PC-3 (cell line): ENCODE measurements at regions not wholly inside any gene's neighbourhood (a gene's known extent, or its start where the extent isn't known, plus 50 kb on each side); places are given as distances from the start of the nearest gene placed in this dataset.

Experiments used
- ATAC-seq: fragments of 200-7000 bp; cut with Tn5 transposase; 2 replicates; pipeline ENCODE4 v1.9.1; 2020; ENCODE audit warnings: mild to moderate bottlenecking, moderate library complexity
- BruUV-seq: library from RNA; stranded (reverse); fragments of 400-500 nt; replicated peaks from 2 replicates; lab custom pipeline; 2021; lab: Mats Ljungman, UMichigan
- CTCF ChIA-PET: fragments of 300-600 bp; sonication (Branson Sonifier 250); formaldehyde crosslinking; loops from one replicate; lab custom pipeline; 2022; ENCODE audit warnings: antibody characterized with exemption; lab: Charles Lee
- POLR2A ChIA-PET: fragments of 300-600 bp; sonication (Branson Sonifier 250); formaldehyde crosslinking; loops from one replicate; lab custom pipeline; 2022; ENCODE audit warnings: antibody characterized with exemption; ENCODE audit not compliant: unreplicated experiment; lab: Charles Lee
- DNase-seq: peaks from one replicate; pipeline ENCODE4 v3.0.0-alpha.2; 2015
- H2AFZ ChIP-seq: fragments of 300-600 bp; sonication (generic); 2 replicates; pipeline ENCODE4 v1.6.0; 2016; ENCODE audit warnings: antibody characterized with exemption, low read length
- H3F3A ChIP-seq: fragments of 300-600 bp; sonication (generic); one replicate; pipeline ENCODE4 v1.6.0; 2017; ENCODE audit warnings: antibody characterized with exemption, low read length, control low read depth, mild to moderate bottlenecking; ENCODE audit not compliant: unreplicated experiment
- H3K27ac ChIP-seq: fragments of 300-600 bp; sonication (generic); 2 replicates; pipeline ENCODE4 v1.5.1; 2016; ENCODE audit warnings: mild to moderate bottlenecking, low read length
- H3K27me3 ChIP-seq: fragments of 300-600 bp; sonication (generic); 2 replicates; pipeline ENCODE4 v1.6.1; 2016; ENCODE audit warnings: low read length, mixed read lengths
- H3K36me3 ChIP-seq: fragments of 300-600 bp; sonication (generic); 2 replicates; pipeline ENCODE4 v1.6.1; 2016; ENCODE audit warnings: low read depth, mixed run types, low read length, mixed read lengths
- H3K4me1 ChIP-seq: fragments of 300-600 bp; sonication (generic); 2 replicates; pipeline ENCODE4 v1.5.1; 2016; ENCODE audit warnings: low read length; ENCODE audit not compliant: insufficient read depth
- H3K4me2 ChIP-seq: fragments of 300-600 bp; sonication (generic); 2 replicates; pipeline ENCODE4 v1.6.0; 2016; ENCODE audit warnings: low read length
- H3K4me3 ChIP-seq: fragments of 300-600 bp; sonication (generic); 2 replicates; pipeline ENCODE4 v1.5.1; 2016; ENCODE audit warnings: mild to moderate bottlenecking, low read length, mixed read lengths
- H3K79me2 ChIP-seq: fragments of 300-600 bp; sonication (generic); 2 replicates; pipeline ENCODE4 v1.6.1; 2017; ENCODE audit warnings: low read length, mixed read lengths
- H3K9ac ChIP-seq: fragments of 300-600 bp; sonication (generic); 2 replicates; pipeline ENCODE4 v1.6.0; 2016; ENCODE audit warnings: mild to moderate bottlenecking, low read length
- H3K9me2 ChIP-seq: fragments of 300-600 bp; sonication (generic); replicated peaks from 2 replicates; pipeline ENCODE4 v1.6.1; 2016; ENCODE audit warnings: mixed run types, low read length, mixed read lengths
- H3K9me3 ChIP-seq: fragments of 300-600 bp; sonication (generic); 2 replicates; pipeline ENCODE4 v1.6.1; 2016; ENCODE audit warnings: low read length, mixed read lengths
- H4K20me1 ChIP-seq: fragments of 300-600 bp; sonication (generic); 2 replicates; pipeline ENCODE4 v1.6.1; 2016; ENCODE audit warnings: low read length, mixed read lengths
- EZH2 ChIP-seq: fragments of 300-600 bp; sonication (generic); IDR thresholded peaks from one replicate; pipeline ENCODE4 v1.6.1; 2017; ENCODE audit warnings: antibody characterized with exemption, mild to moderate bottlenecking, low read length; ENCODE audit not compliant: unreplicated experiment
- EZH2phosphoT487 ChIP-seq: fragments of 300-600 bp; sonication (generic); IDR thresholded peaks from 2 replicates; pipeline ENCODE4 v1.6.1; 2018; ENCODE audit warnings: mild to moderate bottlenecking, antibody characterized with exemption, low read length, borderline replicate concordance
- intact Hi-C: fragments of 100-400 bp; cut with micrococcal nuclease; formaldehyde crosslinking; loops from 2 replicates; pipeline ENCODE4 v1.9.0; 2023
- TF ChIP-seq, protein P1 (sequence below): fragments of 300-600 bp; sonication (generic); conservative IDR thresholded peaks from 2 replicates; pipeline ENCODE4 v1.5.1; 2017; ENCODE audit warnings: antibody characterized with exemption, low read depth, mild to moderate bottlenecking, low read length

DNA sequence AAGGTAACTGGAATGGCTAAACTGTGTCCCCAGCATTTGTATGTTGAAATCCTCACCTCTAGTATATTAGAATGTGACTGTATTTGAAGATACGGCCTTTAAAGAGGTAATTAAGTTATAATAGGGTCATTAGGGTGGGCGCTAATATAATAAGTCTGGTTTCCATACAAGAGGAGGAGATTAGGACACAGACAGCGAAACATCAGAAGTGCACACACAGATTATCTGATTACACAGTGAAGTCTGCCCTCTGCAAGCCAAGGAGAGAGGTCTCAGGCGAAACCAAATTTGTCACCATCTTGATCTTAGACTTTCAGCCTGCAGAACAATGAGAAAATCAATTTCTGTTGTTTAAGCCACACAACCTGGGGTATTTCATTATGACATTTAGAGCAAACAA, 2233.1 kb downstream of the MRPL39 start:
- ATAC-seq: no peak
- H3F3A ChIP-seq: no peaks in the 10 kb centered on the region

DNA sequence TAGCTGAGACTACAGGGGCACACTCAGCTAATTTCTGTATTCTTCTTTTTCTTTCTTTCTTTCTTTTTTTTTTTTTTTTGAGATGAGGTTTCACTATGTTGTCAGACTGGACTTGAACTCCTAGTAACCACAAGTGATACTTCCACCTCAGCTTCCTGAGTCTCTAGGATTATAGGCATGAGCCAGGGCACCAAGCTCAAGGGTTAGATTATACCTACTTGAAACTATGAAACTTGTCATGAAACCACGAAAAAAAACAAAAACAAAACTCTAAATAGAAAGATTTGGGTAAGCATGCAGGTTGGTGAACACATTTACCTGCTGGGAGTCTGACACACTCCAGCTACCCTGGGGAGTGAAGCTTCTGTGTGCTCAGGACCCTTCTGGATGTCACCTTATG, 2250.4 kb downstream of the MRPL39 start:
- no peak for TF ChIP-seq EZH2
- TF ChIP-seq, protein P1, sequence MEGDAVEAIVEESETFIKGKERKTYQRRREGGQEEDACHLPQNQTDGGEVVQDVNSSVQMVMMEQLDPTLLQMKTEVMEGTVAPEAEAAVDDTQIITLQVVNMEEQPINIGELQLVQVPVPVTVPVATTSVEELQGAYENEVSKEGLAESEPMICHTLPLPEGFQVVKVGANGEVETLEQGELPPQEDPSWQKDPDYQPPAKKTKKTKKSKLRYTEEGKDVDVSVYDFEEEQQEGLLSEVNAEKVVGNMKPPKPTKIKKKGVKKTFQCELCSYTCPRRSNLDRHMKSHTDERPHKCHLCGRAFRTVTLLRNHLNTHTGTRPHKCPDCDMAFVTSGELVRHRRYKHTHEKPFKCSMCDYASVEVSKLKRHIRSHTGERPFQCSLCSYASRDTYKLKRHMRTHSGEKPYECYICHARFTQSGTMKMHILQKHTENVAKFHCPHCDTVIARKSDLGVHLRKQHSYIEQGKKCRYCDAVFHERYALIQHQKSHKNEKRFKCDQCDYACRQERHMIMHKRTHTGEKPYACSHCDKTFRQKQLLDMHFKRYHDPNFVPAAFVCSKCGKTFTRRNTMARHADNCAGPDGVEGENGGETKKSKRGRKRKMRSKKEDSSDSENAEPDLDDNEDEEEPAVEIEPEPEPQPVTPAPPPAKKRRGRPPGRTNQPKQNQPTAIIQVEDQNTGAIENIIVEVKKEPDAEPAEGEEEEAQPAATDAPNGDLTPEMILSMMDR: no peak
- no peak for TF ChIP-seq EZH2phosphoT487
- Histone ChIP-seq H2AFZ (no peak overlapping the region), H3F3A (no peaks in the 10 kb centered on the region), H3K9me2 (no peaks in the 10 kb centered on the region), H3K9me3 (peaks cover 4% of the 10 kb centered on the region; the same call in 1 of the 2 replicates), H3K27ac (no peak overlapping the region), H4K20me1 (no peaks in the 10 kb centered on the region), H3K36me3 (no peaks in the 10 kb centered on the region), H3K4me2 (no peak overlapping the region), H3K9ac (no peak overlapping the region), H3K27me3 (no peaks in the 10 kb centered on the region), H3K79me2 (no peaks in the 10 kb centered on the region), H3K4me3 (no peak overlapping the region), H3K4me1 (no peaks in the 10 kb centered on the region)
- DNase-seq (no peak), ATAC-seq (no peak)
- CTCF ChIA-PET: no interaction called here
- POLR2A ChIA-PET: no interaction called here
- BruUV-seq: no TSS peak
- intact Hi-C loops: no loop called here

More for the DNA sequence above, 2233.1 kb downstream of the MRPL39 start:
- ChIA-PET CTCF (no interaction called here), POLR2A (no interaction called here)
- H3K36me3 ChIP-seq: no peaks in the 10 kb centered on the region
- no TSS peak for BruUV-seq
- H3K4me3 ChIP-seq: no peak overlapping the region
- no peaks in the 10 kb centered on the region for H3K4me1 ChIP-seq
- no peak for TF ChIP-seq EZH2phosphoT487
- TF ChIP-seq, protein P1: no peak
- no peak for TF ChIP-seq EZH2
- no peaks in the 10 kb centered on the region for H3K9me2 ChIP-seq
- no peak overlapping the region for H3K4me2 ChIP-seq
- no peak overlapping the region for H2AFZ ChIP-seq
- H3K27me3 ChIP-seq: no peaks in the 10 kb centered on the region
- 0 out of 2 replicates have a peak, but pooled peaks cover 6% of the 10 kb centered on the region for H3K9me3 ChIP-seq
- DNase-seq: no peak
- no peaks in the 10 kb centered on the region for H3K79me2 ChIP-seq
- H3K27ac ChIP-seq: no peak overlapping the region
- intact Hi-C loops: no loop called here
- H4K20me1 ChIP-seq: no peaks in the 10 kb centered on the region
- no peak overlapping the region for H3K9ac ChIP-seq

DNA sequence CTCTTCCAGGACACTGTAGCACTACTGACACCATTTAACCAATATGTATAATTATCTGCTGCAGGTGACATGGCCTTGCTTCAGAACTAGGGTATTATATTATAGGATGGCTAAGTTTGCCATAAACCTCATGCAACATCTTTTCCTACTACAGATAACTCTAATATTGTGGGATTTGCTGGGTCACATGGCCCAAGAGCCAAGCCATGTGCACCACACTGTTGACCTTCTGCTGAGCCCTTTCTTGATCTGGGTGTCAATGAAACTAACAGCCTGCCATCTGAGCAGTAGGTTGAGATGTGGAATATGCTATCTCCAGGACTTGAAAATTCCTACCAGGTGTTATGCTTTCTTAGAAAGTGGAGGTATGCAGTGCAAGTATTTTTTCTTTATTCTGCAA, 2291.1 kb downstream of the MRPL39 start:
- Histone ChIP-seq H3K9ac (no peak overlapping the region), H3K9me2 (no peaks in the 10 kb centered on the region), H3K9me3 (no peaks in the 10 kb centered on the region), H3K27me3 (no peaks in the 10 kb centered on the region), H4K20me1 (no peaks in the 10 kb centered on the region), H3K36me3 (no peaks in the 10 kb centered on the region), H3K27ac (no peak overlapping the region), H3F3A (no peaks in the 10 kb centered on the region), H3K4me2 (no peak overlapping the region), H3K4me1 (no peaks in the 10 kb centered on the region), H3K4me3 (no peak overlapping the region), H2AFZ (no peak overlapping the region), H3K79me2 (no peaks in the 10 kb centered on the region)
- DNase-seq: no peak
- ChIA-PET CTCF (no interaction called here), POLR2A (no interaction called here)
- TF ChIP-seq, protein P1: no peak
- TF ChIP-seq EZH2phosphoT487: no peak
- intact Hi-C loops: no loop called here
- BruUV-seq: no TSS peak
- no peak for ATAC-seq
